Immature natural killer cell (primary cell): ENCODE measurements at regions not wholly inside any gene's neighbourhood (a gene's known extent, or its start where the extent isn't known, plus 50 kb on each side); places are given as distances from the start of the nearest gene placed in this dataset.
"Not testable (repeated sequence)": the region's sequence is repeated elsewhere in the genome, so short reads cannot be mapped to it uniquely, and the experiment has no call there.

Experiments used
- DNase-seq, 3 donors: peaks; one replicate each; pipeline ENCODE4 v3.0.0; 2022; ENCODE audit warnings: mixed read lengths in 1 of 3
- H3K27ac Mint-ChIP-seq, 6 donors: one replicate each; pipeline ENCODE4 v1.8.0; 2020; ENCODE audit warnings: mixed read lengths in 6 of 6, mild to moderate bottlenecking in 5 of 6, inconsistent platforms in 4 of 6, moderate library complexity in 3 of 6
- H3K27me3 Mint-ChIP-seq, 3 donors: one replicate each; pipeline ENCODE4 v1.8.0; 2020 to 2021; ENCODE audit warnings: low read depth in 3 of 3, mild to moderate bottlenecking in 3 of 3, mixed read lengths in 3 of 3, moderate library complexity in 3 of 3, inconsistent platforms in 1 of 3
- H3K36me3 Mint-ChIP-seq, 3 donors: one replicate each; pipeline ENCODE4 v1.8.0; 2020; ENCODE audit warnings: mixed read lengths in 3 of 3, inconsistent platforms in 2 of 3, mild to moderate bottlenecking in 2 of 3
- H3K4me1 Mint-ChIP-seq, 2 donors: one replicate each; pipeline ENCODE4 v1.8.0; 2020; ENCODE audit warnings: inconsistent platforms in 2 of 2, mild to moderate bottlenecking in 2 of 2, mixed read lengths in 2 of 2, moderate library complexity in 1 of 2
- H3K4me3 Mint-ChIP-seq, 5 donors: one replicate each; pipeline ENCODE4 v1.8.0; 2020; ENCODE audit warnings: mild to moderate bottlenecking in 5 of 5, mixed read lengths in 5 of 5, inconsistent platforms in 3 of 5, moderate library complexity in 3 of 5
- H3K9me3 Mint-ChIP-seq, 6 donors: one replicate each; pipeline ENCODE4 v1.8.0; 2020; ENCODE audit warnings: mild to moderate bottlenecking in 6 of 6, mixed read lengths in 6 of 6, inconsistent platforms in 4 of 6, moderate library complexity in 3 of 6

DNA sequence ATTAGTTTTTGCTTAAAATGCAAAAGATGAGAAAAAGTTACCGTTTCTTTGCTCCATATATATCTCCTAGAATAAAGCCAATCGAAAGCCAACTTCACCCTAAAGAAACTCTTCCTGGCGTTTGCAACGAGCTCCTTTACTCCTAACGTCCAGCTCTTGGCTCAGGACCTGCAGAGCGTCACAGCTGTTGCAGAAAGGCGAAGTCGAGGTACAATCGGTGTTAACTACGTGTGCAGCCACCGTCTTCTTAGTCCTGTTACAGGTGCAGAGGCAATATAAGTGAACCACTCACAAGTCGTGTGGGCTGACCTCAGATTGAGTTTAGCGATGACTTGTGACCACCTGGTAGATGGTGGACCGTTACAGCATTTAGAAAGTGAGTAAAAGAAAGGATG is 113.1 kb downstream of the TRIM27 start:
- Mint-ChIP-seq H3K27me3 (peaks cover 57 to 75% (median 74%) of the 10 kb centered on the region in 3 donors), H3K4me1 (peaks cover 6 to 10% of the 10 kb centered on the region in 2 donors), H3K9me3 (peaks cover 13 to 77% (median 28%) of the 10 kb centered on the region in 6 donors), H3K36me3 (peaks cover 0 to 4% (median 4%) of the 10 kb centered on the region in 3 donors), H3K27ac (no peak overlapping the region), H3K4me3 (peak overlapping the region in 1 of 5 donors; percentile 21)
- no peak for DNase-seq

DNA sequence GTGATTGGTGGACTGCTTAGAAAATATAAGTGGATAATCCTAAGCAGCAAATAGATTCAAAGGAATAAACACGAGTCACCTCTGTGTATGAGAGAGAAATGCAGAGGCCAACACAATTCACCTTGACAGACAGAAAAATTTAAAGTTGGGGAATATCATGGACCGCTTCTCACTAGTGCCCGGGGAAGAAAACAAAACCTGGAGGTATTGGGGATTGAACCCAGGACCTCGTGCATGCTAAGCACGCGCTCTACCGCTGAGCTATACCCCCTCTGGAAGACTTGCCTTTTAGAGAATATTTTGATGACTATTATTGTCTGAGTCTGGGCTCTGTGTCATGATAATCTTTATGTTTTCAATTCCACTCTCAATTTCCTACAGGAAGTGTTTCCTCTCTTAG is 111.9 kb downstream of the TRIM27 start:
- Mint-ChIP-seq H3K4me3 (no peak overlapping the region), H3K27ac (no peak overlapping the region), H3K36me3 (peaks cover 0 to 11% (median 4%) of the 10 kb centered on the region in 3 donors), H3K9me3 (peaks cover 12 to 80% (median 28%) of the 10 kb centered on the region in 6 donors), H3K27me3 (peaks cover 57 to 80% (median 79%) of the 10 kb centered on the region in 3 donors), H3K4me1 (peaks cover 6 to 10% of the 10 kb centered on the region in 2 donors)
- DNase-seq, result no peak

DNA sequence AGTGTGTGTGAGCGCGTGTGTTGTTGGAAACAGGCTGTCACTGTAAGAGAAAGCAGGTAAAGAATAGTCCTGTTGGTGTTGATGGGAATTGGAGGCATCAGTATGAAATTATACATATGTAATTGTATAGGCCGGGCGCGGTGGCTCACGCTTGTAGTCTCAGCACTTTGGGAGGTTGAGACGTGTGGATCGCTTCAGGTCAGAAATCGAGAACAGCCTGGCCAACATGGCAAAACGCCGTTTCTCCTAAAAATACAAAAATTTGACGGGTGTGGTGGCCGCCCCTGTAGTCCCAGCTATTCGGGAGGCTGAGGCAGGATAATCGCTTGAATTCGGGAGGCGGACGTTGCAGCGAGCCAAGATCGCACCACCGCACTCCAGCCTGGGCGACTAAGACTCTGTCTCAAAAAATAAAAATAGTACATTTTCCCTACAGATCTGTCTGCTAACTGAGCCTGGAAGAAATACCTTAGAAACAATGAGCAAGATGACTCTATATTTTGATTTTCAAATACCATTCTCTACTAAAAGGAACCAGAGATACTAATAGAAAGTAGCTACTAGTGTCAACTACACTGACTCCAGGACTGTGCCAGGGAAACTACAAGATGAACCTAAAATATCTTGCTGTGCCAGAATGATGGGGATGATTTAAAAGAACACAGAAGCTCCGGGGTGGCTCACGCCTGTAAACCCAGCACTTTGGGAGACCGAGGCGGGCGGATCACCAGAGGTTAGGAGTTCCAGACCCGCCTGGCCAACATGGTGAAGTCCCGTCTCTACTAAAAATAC is 110.8 kb downstream of the TRIM27 start:
- peaks cover 6 to 10% of the 10 kb centered on the region in 2 donors for H3K4me1 Mint-ChIP-seq
- no peak for DNase-seq
- peak overlapping the region in 1 of 5 donors; percentile 15 for H3K4me3 Mint-ChIP-seq
- H3K27me3 Mint-ChIP-seq, result peaks cover 49 to 80% (median 79%) of the 10 kb centered on the region in 3 donors
- H3K27ac Mint-ChIP-seq, result no peak overlapping the region
- peaks cover 9 to 75% (median 25%) of the 10 kb centered on the region in 6 donors for H3K9me3 Mint-ChIP-seq
- H3K36me3 Mint-ChIP-seq, result peaks cover 0 to 11% (median 4%) of the 10 kb centered on the region in 3 donors

GRCh38 chr6:28814032-28814976 is 109.5 kb downstream of the TRIM27 start:
- peaks cover 9 to 67% (median 19%) of the 10 kb centered on the region in 6 donors for H3K9me3 Mint-ChIP-seq
- peaks cover 6 to 10% of the 10 kb centered on the region in 2 donors for H3K4me1 Mint-ChIP-seq
- no peak for DNase-seq
- peaks cover 0 to 11% (median 4%) of the 10 kb centered on the region in 3 donors for H3K36me3 Mint-ChIP-seq
- H3K4me3 Mint-ChIP-seq, result peak overlapping the region in 1 of 5 donors; percentile 31
- peaks cover 47 to 81% (median 71%) of the 10 kb centered on the region in 3 donors for H3K27me3 Mint-ChIP-seq
- H3K27ac Mint-ChIP-seq, result no peak overlapping the region

GRCh38 chr6:28816339-28816908 is 107.4 kb downstream of the TRIM27 start:
- no peak for DNase-seq
- H3K4me3 Mint-ChIP-seq, result peak overlapping the region in 1 of 5 donors; percentile 5
- peaks cover 0 to 11% (median 0%) of the 10 kb centered on the region in 3 donors for H3K36me3 Mint-ChIP-seq
- peaks cover 7 to 49% (median 17%) of the 10 kb centered on the region in 6 donors for H3K9me3 Mint-ChIP-seq
- peaks cover 6 to 10% of the 10 kb centered on the region in 2 donors for H3K4me1 Mint-ChIP-seq
- H3K27me3 Mint-ChIP-seq, result peaks cover 37 to 75% (median 57%) of the 10 kb centered on the region in 3 donors
- H3K27ac Mint-ChIP-seq, result no peak overlapping the region

DNA sequence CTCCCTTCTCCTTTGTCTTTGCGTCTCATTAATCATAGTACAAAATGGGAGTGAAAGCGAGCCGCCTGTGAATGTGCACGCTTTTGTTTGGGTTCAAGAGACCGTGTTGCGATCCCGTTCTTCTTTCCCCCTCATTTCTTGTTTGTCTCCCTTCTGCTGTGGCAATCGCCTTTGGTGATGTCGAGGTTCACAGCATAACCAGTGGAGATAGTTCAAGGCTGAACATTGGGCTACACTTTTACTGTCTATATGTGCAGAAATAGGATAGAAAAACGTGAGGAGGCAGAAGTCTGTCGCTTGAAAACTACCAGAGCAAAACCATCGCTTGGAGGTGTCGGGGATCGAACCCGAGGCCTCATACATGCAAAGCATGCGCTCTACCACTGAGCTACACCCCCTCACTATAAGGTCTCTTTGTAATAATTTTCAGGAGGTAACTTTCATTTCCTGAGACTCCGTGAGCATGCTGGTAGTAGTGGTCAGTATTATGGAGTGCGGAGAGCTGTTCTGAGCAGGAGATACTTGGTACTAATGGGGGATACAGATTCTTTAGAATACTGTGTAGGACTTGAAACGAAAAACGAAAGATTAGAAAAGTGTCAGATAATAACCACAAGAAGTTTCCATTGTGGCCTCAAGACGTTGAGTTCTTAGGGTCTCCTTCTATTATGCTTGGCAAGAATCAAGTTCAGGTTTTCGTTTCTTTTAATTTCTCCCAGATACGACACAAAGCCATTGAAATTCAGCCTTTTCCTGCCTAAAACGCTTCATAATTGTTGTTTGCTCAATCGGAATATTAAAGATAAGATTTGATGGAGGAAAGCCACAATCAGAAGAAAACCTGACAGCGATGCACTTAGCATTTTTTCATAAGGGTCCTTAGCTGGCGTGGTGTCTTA is 106.6 kb downstream of the TRIM27 start:
- peaks cover 6 to 10% of the 10 kb centered on the region in 2 donors for H3K4me1 Mint-ChIP-seq
- H3K4me3 Mint-ChIP-seq, result peak overlapping the region in 1 of 5 donors; percentile 5
- no peak overlapping the region for H3K27ac Mint-ChIP-seq
- peaks cover 37 to 68% (median 54%) of the 10 kb centered on the region in 3 donors for H3K27me3 Mint-ChIP-seq
- H3K9me3 Mint-ChIP-seq, result peaks cover 7 to 46% (median 13%) of the 10 kb centered on the region in 6 donors
- H3K36me3 Mint-ChIP-seq, result peaks cover 0 to 11% (median 0%) of the 10 kb centered on the region in 3 donors
- no peak for DNase-seq

DNA sequence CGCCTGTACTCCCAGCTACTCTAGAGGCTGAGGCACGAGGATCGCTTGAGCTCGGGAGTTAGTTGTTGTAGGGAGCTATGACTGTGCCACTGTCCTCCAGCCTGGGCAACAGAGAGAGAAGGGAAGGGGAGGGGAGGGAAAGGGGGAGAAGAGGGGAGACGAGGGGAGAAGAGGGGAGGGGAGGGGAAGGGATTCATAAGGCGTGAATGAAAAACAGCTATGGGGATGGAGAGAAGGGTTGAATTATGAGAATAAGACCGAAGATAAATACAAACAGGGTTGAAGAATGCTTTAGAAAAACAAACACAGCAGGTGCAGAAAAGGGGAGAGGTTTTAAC is 106.0 kb downstream of the TRIM27 start:
- Mint-ChIP-seq H3K27ac (no peak overlapping the region), H3K4me1 (peaks cover 6 to 10% of the 10 kb centered on the region in 2 donors), H3K27me3 (peaks cover 37 to 64% (median 48%) of the 10 kb centered on the region in 3 donors), H3K4me3 (no peak overlapping the region), H3K9me3 (peaks cover 4 to 40% (median 9%) of the 10 kb centered on the region in 6 donors), H3K36me3 (peaks cover 0 to 11% (median 0%) of the 10 kb centered on the region in 3 donors)
- no peak for DNase-seq

DNA sequence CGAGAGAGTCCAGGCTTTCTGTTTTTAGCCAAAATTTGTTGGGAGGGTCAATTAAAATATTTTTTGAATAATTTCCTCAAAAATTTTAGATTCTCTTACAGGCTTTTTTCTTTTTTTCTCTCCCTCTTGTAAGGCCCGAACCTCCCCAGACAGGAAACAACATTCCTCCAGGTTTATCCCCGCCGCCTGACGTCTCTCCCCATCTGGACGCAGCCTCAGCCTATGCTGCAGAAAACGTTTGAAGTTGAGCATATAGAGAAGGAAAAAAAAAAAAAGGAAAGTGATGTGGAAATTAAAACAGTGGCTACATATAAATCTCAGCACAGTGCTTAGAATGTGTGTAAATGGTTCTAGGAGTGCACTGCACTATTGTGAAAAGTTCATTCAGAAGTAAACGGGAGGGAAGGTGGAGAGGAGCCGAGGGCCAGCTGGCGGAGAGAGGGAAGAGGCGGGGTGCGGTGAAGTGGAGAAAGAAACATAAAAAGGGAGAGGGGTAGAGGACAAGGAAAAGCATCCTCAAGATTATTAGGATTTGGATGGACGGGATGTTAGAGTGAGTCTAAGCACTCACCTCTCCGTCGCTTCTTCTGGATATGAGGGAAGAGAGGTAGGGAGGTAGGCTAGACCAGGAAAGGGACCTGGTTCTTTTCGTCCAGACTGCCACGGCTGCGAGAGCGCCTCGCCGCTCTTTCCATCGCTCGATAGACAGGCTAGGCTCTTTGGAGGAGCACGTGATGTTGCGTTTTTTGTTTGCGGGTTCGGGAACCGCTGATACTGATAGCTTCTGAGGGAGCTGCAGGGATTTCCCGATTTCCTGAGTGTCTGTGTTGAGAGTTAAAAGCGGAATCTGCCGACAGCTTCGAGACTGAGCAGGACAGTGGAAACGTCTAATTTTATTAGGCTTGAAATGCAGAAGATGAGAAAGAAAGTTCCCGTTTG is 98.7 kb downstream of the TRIM27 start:
- peaks cover 0 to 7% (median 0%) of the 10 kb centered on the region in 3 donors for H3K36me3 Mint-ChIP-seq
- peaks cover 0 to 12% (median 2%) of the 10 kb centered on the region in 6 donors for H3K9me3 Mint-ChIP-seq
- no peak for DNase-seq
- H3K4me1 Mint-ChIP-seq, result peaks cover 0 to 5% of the 10 kb centered on the region in 2 donors
- peak overlapping the region in 1 of 5 donors; percentile 11 for H3K4me3 Mint-ChIP-seq
- H3K27me3 Mint-ChIP-seq, result peaks cover 34 to 57% (median 44%) of the 10 kb centered on the region in 3 donors
- no peak overlapping the region for H3K27ac Mint-ChIP-seq

- Mint-ChIP-seq H3K27me3 (peaks cover 39 to 61% (median 44%) of the 10 kb centered on the region in 3 donors), H3K4me3 (no peak overlapping the region), H3K4me1 (peaks cover 0 to 5% of the 10 kb centered on the region in 2 donors), H3K36me3 (peaks cover 0 to 7% (median 0%) of the 10 kb centered on the region in 3 donors), H3K27ac (no peak overlapping the region), H3K9me3 (peaks cover 0 to 12% (median 2%) of the 10 kb centered on the region in 6 donors)
- no peak for DNase-seq
Observed at GRCh38 chr6:28825732-28826293, 98.0 kb downstream of the TRIM27 start.

GRCh38 chr6:28831683-28832082 is 92.1 kb downstream of the TRIM27 start:
- H3K27ac Mint-ChIP-seq, H3K9me3 Mint-ChIP-seq, H3K4me1 Mint-ChIP-seq, H3K4me3 Mint-ChIP-seq, H3K36me3 Mint-ChIP-seq, DNase-seq: not testable (repeated sequence)
- H3K27me3 Mint-ChIP-seq, result peaks cover 16 to 42% (median 17%) of the 10 kb centered on the region in 3 donors

DNA sequence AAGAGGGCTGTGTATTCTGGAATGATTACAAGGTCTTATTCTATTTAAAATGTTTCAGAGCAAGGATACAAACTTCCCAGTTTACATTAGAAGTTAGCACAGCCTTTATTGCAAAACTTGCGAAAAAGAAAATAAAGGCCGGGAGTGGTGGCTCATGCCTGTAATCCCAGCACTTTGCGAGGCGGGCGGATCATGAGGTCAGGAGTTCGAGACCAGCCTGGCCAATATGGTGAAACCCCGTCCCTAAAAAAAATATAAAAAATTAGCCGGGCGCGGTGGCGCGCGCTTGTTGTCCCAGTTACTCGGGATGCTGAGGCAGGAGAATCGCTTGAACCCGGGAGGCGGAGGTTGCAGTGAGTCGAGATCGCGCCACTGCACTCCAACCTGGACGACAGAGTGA is 87.1 kb downstream of the TRIM27 start:
- H3K36me3 Mint-ChIP-seq, H3K27ac Mint-ChIP-seq, H3K4me3 Mint-ChIP-seq, H3K9me3 Mint-ChIP-seq, DNase-seq: not testable (repeated sequence)
- peaks cover 15 to 44% (median 31%) of the 10 kb centered on the region in 3 donors for H3K27me3 Mint-ChIP-seq
- H3K4me1 Mint-ChIP-seq, result peaks cover 23 to 30% of the 10 kb centered on the region in 2 donors
